ENCODE measurements at regions not wholly inside any gene's neighbourhood (a gene's known extent, or its start where the extent isn't known, plus 50 kb on each side); places are given as distances from the start of the nearest gene placed in this dataset.
"Not testable (repeated sequence)": the region's sequence is repeated elsewhere in the genome, so short reads cannot be mapped to it uniquely, and the experiment has no call there.

GRCh38 chr10:53325066-53325465, 552.5 kb upstream of the MBL2 start:
- DNase-seq: no peak

DNA sequence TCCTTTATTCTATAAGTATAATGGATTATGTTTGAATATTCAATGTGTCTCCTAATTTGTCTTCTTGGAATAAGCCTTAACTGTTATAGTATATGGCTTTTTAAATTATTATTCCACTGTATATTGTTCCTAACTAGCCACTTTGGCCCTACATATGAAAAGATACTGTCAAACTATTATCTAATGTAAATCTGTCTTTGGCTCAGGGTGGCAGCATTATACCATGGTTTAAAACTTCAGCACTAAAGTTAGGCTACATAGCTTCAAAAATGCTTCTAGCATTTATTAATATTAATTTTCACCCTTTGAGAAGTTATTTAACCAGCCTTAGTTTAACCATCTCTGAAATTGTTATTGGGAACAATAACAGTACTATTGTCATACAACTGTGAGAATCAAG, 543.1 kb upstream of the MBL2 start:
- no peak for DNase-seq

- no peak for DNase-seq
Observed at GRCh38 chr10:53314876-53315275, 542.3 kb upstream of the MBL2 start.

GRCh38 chr10:53298443-53298842, 525.9 kb upstream of the MBL2 start:
- DNase-seq: no peak

- DNase-seq: no peak
Observed at GRCh38 chr10:53284615-53285182, 512.1 kb upstream of the MBL2 start.

GRCh38 chr10:53276797-53277196, 504.2 kb upstream of the MBL2 start:
- DNase-seq: no peak

DNA sequence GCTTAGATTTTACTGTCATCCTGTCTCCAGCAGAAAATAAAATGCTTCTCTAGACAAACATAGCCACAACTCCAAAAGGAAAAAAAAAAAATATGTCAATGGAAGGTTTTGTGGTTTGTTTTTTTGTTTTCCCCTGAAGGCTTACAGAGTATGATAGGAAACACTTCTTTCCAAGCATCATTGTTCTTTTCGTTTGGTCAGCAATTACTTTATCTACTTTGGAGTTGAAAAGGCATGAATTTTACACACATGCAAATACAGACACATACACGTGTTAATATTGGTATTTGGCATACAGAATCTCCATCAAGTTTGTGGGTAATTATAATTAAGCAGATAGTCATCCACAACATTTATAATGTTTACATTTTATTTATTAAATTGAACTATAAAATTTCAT, 496.9 kb upstream of the MBL2 start:
- DNase-seq: no peak

GRCh38 chr10:53260213-53260612, 487.6 kb upstream of the MBL2 start:
- no peak for DNase-seq

DNA sequence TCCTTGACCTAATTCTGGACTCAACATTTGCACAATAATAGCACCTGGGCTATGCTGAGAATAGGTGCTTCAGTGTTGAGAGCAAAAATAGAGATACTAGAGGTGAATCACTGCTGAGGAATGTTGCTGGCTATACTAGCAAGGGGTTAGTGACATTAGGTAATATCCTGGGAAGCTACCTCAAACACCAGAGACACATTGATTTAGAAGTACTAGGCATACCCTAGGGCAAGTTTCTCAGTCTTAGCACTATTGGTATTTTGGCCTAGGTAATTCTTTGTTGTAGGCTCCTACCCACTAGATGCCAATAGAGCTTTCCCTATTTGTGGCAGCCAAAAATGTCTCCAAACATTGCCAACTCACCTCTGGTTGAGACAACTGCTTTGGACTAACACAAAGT, 484.0 kb upstream of the MBL2 start:
- no peak for DNase-seq

GRCh38 chr10:53255661-53256205, 483.1 kb upstream of the MBL2 start:
- DNase-seq: no peak

DNA sequence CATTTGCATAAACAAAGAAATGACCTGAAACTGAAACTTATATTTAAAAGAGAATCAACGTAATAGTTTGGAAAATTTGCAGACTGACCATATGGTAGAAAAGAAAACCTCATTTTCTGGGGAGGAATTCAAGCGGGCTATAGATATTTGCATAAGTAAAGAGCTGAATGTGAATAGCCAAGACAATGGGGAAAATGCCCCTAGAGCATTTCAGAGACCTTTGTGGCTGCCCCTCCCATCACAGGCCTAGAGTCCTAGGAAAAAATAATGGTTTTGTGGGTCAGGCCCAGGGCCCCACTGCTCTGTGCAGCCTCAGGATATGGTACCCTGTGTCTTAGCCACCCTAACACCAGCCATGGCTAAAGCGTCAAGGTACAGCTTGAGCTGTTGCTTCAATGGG, 480.6 kb upstream of the MBL2 start:
- DNase-seq: no peak

- DNase-seq: no peak
Observed at GRCh38 chr10:53239873-53240272, 467.3 kb upstream of the MBL2 start.

GRCh38 chr10:53236941-53237340, 464.4 kb upstream of the MBL2 start:
- DNase-seq: no peak

GRCh38 chr10:53233749-53234148, 461.2 kb upstream of the MBL2 start:
- DNase-seq: no peak

DNA sequence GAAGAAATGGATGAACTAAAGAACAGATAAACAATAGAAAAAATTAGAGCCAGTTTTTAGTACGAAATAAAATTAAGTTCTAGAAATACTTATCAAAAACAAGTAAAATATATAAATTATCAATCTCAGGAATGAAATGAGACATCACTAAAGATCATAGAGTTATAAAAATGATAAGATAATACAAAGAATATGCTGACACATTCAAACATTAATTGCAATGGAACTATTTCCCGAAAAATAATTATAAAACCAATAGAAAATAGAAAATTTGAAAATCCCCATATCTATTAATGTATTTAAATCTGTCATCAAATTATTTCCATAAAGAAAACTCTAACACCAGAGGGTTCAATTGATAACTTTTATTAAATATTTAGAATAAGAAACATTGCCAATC, 458.1 kb upstream of the MBL2 start:
- DNase-seq: no peak

- no peak for DNase-seq
Observed at GRCh38 chr10:53223851-53224250, 451.3 kb upstream of the MBL2 start.

GRCh38 chr10:53222806-53223205, 450.2 kb upstream of the MBL2 start:
- DNase-seq: no peak

GRCh38 chr10:53209944-53210611, 437.5 kb upstream of the MBL2 start:
- no peak for DNase-seq

DNA sequence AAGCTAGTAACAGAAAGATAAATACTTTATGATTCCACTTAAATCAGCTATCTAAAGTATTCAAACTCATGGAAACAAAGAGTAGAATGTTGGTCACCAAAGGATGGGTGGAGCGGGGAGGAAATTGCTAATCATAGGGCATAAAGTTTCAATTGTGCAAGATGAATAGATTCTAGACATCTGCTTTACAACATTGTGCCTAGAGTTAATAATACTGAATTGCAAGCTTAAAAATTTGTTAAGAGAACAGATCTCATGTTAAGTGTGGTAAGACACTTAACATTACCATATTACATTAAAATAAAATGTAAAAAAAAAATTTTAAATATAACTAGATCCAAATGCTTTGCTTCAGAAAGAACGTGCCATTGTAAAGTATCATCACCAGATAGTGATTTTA, 411.1 kb upstream of the MBL2 start:
- DNase-seq: no peak

GRCh38 chr10:53177468-53177867, 404.9 kb upstream of the MBL2 start:
- no peak for DNase-seq

- no peak for DNase-seq
Observed at GRCh38 chr10:53166325-53166724, 393.7 kb upstream of the MBL2 start.

- no peak for DNase-seq
Observed at GRCh38 chr10:53162856-53163255, 390.3 kb upstream of the MBL2 start.

- DNase-seq: no peak
Observed at GRCh38 chr10:53161231-53161630, 388.6 kb upstream of the MBL2 start.

DNA sequence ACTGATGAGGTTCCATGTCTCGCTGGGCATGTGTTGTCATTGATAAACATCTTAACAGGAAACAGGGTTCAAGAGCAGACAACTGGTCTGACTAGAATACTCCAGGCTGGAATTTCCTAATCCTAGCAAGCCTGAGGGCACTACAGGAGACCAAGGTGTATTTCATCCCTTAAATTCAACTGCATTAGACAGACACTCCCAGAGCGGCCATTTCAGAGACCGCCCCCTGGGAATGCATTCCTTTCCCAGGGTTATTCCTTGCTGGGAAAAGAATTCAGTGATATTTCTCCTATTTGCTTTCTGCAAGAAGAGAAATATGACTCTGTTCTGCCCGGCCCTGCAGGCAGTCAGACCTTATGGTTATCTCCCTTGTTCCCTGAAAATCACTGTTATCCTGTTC, 383.1 kb upstream of the MBL2 start:
- not testable (repeated sequence) for DNase-seq

- no peak for DNase-seq
Observed at GRCh38 chr10:53153831-53154230, 381.2 kb upstream of the MBL2 start.

Data from activated CD4-positive, alpha-beta T cell treated with anti-CD3 and anti-CD28 coated beads, Interleukin-2, Interleukin-6, amounts not matched to agents 100 ng/mL and 50 ng/mL, durations not matched to agents 16 hours and 8 hours (primary cell).